ENCODE measurements at regions not wholly inside any gene's neighbourhood (a gene's known extent, or its start where the extent isn't known, plus 50 kb on each side); places are given as distances from the start of the nearest gene placed in this dataset.

DNA sequence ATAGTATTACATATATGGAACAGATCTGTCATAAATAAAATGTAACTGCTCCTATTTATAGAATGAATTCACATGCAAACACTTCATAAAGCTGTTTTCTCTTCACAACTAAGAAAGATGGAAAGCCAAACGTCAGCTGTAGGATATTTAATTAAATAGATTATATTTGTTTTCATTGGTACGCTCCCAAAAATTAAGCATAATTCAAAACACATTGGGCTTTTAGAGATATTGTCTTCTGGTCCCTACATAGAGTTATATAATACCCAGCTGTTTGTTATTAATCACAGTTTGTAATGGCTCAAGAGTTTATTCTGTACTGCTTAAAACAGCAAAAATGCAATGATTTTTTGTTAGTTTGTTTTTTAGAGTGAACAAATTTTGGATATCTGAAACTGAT lies 61.2 kb downstream of the MRPS30 start:
- TF ChIP-seq KLF10 (tag by site-specific recombination; IDR thresholded peaks at IDR 0.05) (no peak), ZNF211 (tag by site-specific recombination; IDR thresholded peaks at IDR 0.05; ENCODE audit: low read depth) (no peak), SP3 (tag by site-specific recombination; IDR thresholded peaks at IDR 0.05) (no peak), TCF7L2 (IDR thresholded peaks at IDR 0.05; ENCODE audit: borderline replicate concordance, low read depth, low read length) (no peak), ZNF239 (tag by site-specific recombination; IDR thresholded peaks at IDR 0.05) (no peak), KLF16 (tag by site-specific recombination; IDR thresholded peaks at IDR 0.05) (no peak), KLF1 (tag by site-specific recombination; IDR thresholded peaks at IDR 0.05) (no peak)
- TF ChIP-seq, protein P1, sequence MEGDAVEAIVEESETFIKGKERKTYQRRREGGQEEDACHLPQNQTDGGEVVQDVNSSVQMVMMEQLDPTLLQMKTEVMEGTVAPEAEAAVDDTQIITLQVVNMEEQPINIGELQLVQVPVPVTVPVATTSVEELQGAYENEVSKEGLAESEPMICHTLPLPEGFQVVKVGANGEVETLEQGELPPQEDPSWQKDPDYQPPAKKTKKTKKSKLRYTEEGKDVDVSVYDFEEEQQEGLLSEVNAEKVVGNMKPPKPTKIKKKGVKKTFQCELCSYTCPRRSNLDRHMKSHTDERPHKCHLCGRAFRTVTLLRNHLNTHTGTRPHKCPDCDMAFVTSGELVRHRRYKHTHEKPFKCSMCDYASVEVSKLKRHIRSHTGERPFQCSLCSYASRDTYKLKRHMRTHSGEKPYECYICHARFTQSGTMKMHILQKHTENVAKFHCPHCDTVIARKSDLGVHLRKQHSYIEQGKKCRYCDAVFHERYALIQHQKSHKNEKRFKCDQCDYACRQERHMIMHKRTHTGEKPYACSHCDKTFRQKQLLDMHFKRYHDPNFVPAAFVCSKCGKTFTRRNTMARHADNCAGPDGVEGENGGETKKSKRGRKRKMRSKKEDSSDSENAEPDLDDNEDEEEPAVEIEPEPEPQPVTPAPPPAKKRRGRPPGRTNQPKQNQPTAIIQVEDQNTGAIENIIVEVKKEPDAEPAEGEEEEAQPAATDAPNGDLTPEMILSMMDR (tag by site-specific recombination; IDR thresholded peaks at IDR 0.05): no peak
- TF ChIP-seq, protein P2, sequence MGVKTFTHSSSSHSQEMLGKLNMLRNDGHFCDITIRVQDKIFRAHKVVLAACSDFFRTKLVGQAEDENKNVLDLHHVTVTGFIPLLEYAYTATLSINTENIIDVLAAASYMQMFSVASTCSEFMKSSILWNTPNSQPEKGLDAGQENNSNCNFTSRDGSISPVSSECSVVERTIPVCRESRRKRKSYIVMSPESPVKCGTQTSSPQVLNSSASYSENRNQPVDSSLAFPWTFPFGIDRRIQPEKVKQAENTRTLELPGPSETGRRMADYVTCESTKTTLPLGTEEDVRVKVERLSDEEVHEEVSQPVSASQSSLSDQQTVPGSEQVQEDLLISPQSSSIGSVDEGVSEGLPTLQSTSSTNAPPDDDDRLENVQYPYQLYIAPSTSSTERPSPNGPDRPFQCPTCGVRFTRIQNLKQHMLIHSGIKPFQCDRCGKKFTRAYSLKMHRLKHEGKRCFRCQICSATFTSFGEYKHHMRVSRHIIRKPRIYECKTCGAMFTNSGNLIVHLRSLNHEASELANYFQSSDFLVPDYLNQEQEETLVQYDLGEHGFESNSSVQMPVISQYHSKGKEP (tag by site-specific recombination; IDR thresholded peaks at IDR 0.05): no peak
- TF ChIP-seq, protein P3, sequence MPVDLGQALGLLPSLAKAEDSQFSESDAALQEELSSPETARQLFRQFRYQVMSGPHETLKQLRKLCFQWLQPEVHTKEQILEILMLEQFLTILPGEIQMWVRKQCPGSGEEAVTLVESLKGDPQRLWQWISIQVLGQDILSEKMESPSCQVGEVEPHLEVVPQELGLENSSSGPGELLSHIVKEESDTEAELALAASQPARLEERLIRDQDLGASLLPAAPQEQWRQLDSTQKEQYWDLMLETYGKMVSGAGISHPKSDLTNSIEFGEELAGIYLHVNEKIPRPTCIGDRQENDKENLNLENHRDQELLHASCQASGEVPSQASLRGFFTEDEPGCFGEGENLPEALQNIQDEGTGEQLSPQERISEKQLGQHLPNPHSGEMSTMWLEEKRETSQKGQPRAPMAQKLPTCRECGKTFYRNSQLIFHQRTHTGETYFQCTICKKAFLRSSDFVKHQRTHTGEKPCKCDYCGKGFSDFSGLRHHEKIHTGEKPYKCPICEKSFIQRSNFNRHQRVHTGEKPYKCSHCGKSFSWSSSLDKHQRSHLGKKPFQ (tag by site-specific recombination; IDR thresholded peaks at IDR 0.05): no peak

All from HEK293 (cell line).